HUES48 (cell line): ENCODE measurements at regions not wholly inside any gene's neighbourhood (a gene's known extent, or its start where the extent isn't known, plus 50 kb on each side); places are given as distances from the start of the nearest gene placed in this dataset.

Source experiments
- H3K27ac ChIP-seq: one replicate; pipeline ENCODE4 v1.7.0; 2013; ENCODE audit warnings: low read depth, low read length, inconsistent platforms
- H3K27me3 ChIP-seq: 2 replicates; pipeline ENCODE4 v1.6.1; 2013; ENCODE audit warnings: mild to moderate bottlenecking, low read length; ENCODE audit not compliant: control insufficient read depth, insufficient read depth
- H3K36me3 ChIP-seq: 2 replicates; pipeline ENCODE4 v1.6.1; 2013; ENCODE audit warnings: low read length; ENCODE audit not compliant: control insufficient read depth, insufficient read depth
- H3K4me1 ChIP-seq: 2 replicates; pipeline ENCODE4 v1.6.1; 2013; ENCODE audit warnings: mild to moderate bottlenecking, low read length; ENCODE audit not compliant: control insufficient read depth, insufficient read depth
- H3K4me3 ChIP-seq: 2 replicates; pipeline ENCODE4 v1.5.1; 2013; ENCODE audit warnings: mild to moderate bottlenecking, low read depth, low read length
- H3K9ac ChIP-seq: 2 replicates; pipeline ENCODE4 v1.6.1; 2013; ENCODE audit warnings: mild to moderate bottlenecking, low read depth, low read length, moderate library complexity
- H3K9me3 ChIP-seq: 2 replicates; pipeline ENCODE4 v1.6.1; 2013; ENCODE audit warnings: low read length; ENCODE audit not compliant: control insufficient read depth, insufficient read depth

DNA sequence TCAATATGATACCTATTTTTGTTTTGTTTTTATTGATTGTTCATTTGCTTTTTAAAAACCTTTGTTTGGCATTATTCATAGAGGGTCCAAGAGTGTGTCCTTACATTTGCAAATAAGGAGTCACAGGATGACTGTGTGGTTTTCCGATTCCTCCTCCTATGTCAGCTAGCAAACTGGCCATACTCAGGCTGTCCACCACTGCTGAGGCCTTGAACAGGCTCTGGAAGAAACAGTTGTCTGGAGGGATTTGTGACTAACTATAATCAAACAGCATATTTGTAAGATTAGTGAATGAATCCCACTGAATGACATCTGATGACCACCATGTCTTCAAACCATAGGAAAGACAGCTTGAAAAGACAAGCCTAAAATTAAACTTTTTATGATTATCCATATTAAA, 423.4 kb upstream of the ATP11B start:
- no peak overlapping the region for H3K27ac ChIP-seq
- H3K4me3 ChIP-seq, result no peak overlapping the region
- no peaks in the 10 kb centered on the region for H3K36me3 ChIP-seq
- H3K27me3 ChIP-seq, result no peaks in the 10 kb centered on the region
- H3K4me1 ChIP-seq, result no peaks in the 10 kb centered on the region
- no peaks in the 10 kb centered on the region for H3K9me3 ChIP-seq
- H3K9ac ChIP-seq, result no peak overlapping the region

DNA sequence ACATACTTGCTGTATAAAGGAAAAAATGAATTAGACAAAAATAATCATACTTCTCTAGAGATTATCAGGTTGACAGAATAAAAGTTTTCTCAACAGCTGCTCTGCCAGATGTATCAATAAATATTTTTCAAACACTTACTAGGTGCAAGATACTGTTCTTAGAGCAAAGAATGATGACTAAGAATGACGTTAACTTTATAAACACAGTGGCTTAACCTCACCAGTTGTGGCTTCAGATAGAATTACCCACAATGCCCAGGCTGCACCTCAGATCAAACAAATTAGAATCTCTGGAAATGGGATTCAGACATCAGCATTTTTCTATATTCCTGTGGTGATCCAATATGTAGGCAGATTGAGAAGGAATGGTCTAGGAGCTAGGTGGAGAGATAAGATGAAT, 422.4 kb upstream of the ATP11B start:
- H3K27ac ChIP-seq, result no peak overlapping the region
- no peaks in the 10 kb centered on the region for H3K4me1 ChIP-seq
- no peaks in the 10 kb centered on the region for H3K36me3 ChIP-seq
- no peak overlapping the region for H3K9ac ChIP-seq
- no peak overlapping the region for H3K4me3 ChIP-seq
- H3K9me3 ChIP-seq, result no peaks in the 10 kb centered on the region
- no peaks in the 10 kb centered on the region for H3K27me3 ChIP-seq

DNA sequence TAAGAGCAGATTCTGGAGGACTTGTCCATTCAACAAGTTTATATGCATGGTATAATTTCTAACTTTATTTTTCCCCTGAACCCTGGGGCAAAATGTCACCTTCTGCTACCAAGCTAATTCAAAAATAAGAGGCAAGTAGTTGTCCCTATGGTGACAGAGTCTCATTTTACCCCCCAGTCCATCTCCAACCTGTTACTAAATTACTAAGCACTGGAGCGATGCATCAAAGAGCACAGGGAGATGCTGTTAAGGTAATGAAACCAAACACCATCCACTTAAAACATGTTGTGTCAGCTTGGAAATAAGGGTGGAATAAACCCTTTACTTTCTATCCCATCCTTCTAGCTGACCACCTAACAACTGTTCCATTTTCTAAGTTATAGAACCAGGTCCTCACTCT, 417.4 kb upstream of the ATP11B start:
- peaks cover 6% of the 10 kb centered on the region; the same call in 1 of the 2 replicates for H3K4me1 ChIP-seq
- no peaks in the 10 kb centered on the region for H3K9me3 ChIP-seq
- no peaks in the 10 kb centered on the region for H3K27me3 ChIP-seq
- no peak overlapping the region for H3K9ac ChIP-seq
- no peak overlapping the region for H3K4me3 ChIP-seq
- no peaks in the 10 kb centered on the region for H3K36me3 ChIP-seq
- H3K27ac ChIP-seq, result no peak overlapping the region

DNA sequence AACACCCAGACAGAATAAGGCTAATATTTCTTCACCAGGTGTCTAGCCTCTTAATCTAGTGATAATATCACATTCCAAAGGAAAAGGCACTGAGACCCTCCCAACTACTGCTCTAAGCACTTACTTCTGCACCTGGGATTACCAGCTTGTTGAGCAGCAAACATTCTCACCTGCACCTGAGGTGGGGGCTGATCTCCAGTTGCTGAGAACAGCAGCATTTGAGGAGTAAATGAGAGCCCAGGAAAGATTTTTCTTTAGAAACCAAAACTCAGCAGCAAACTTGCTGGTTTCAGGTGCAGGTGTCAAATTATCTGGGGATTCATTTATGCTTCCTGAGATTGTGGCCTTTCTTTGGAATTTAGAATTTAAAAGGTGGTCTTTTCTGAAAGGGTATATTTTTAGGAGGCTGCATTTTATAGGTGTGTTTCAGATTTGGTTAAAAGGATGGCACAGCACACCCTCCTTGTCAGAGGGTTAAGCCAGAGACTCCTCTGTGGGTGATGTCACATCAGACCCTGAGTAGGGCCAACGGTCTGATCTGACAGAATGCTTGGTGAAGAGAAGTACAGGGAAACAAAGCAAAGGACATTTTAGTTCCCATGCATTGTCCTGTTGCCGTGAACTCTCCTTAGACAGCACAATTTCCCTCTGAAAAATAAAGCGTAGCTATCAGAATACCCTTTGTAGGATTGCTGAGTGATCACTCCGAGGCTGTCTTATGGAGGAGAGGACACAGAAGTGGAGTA, 411.0 kb upstream of the ATP11B start:
- Histone ChIP-seq H3K36me3 (no peaks in the 10 kb centered on the region), H3K9ac (no peak overlapping the region), H3K27ac (no peak overlapping the region), H3K4me1 (peaks cover 27% of the 10 kb centered on the region), H3K4me3 (no peak overlapping the region), H3K9me3 (no peaks in the 10 kb centered on the region), H3K27me3 (peaks cover 2% of the 10 kb centered on the region; the same call in 1 of the 2 replicates)

DNA sequence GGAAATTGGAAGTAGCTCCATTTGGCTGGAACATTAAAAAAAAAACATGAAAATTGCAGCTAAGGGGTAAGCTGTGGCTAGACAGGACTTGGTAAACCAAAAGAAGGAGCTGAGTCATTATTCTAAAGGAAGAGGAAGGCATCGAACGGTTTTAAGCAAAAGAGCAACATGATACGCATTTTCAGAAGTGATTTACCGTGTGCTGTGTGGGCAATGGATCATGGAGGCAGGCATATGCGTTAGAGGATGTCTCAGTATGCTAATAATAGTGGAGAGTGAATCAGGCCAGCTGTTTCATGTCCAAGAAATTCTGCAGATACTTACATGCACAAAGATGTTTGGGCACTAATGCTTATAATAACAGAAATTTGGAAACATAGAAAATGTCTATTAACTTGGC, 409.1 kb upstream of the ATP11B start:
- Histone ChIP-seq H3K27me3 (peaks cover 2% of the 10 kb centered on the region; the same call in 1 of the 2 replicates), H3K27ac (no peak overlapping the region), H3K4me3 (no peak overlapping the region), H3K9me3 (no peaks in the 10 kb centered on the region), H3K9ac (no peak overlapping the region), H3K36me3 (no peaks in the 10 kb centered on the region), H3K4me1 (peaks cover 27% of the 10 kb centered on the region)

DNA sequence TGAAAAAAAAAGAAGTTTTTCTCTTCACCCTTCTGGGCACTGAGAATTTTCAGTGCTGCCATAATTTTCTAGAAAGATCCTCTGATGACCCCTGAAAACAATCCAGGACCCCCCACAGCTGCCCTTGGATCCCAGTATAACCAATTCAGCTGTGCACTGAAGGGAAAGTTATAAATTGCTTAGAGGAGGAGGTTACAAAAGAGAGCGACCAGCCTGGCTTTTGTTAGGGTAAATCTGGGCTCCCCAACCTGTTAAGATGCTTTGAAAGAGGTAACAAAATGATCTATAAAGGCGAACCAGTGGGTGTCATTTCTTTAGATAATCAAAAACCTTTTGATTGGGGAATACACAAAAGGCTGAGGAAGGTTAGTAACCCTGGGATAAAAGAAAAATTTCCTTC, 407.9 kb upstream of the ATP11B start:
- H3K9me3 ChIP-seq, result no peaks in the 10 kb centered on the region
- no peak overlapping the region for H3K4me3 ChIP-seq
- H3K4me1 ChIP-seq, result peaks cover 27% of the 10 kb centered on the region
- no peak overlapping the region for H3K9ac ChIP-seq
- H3K27ac ChIP-seq, result peak overlapping the region; percentile 14
- H3K27me3 ChIP-seq, result peaks cover 2% of the 10 kb centered on the region; the same call in 1 of the 2 replicates
- no peaks in the 10 kb centered on the region for H3K36me3 ChIP-seq

DNA sequence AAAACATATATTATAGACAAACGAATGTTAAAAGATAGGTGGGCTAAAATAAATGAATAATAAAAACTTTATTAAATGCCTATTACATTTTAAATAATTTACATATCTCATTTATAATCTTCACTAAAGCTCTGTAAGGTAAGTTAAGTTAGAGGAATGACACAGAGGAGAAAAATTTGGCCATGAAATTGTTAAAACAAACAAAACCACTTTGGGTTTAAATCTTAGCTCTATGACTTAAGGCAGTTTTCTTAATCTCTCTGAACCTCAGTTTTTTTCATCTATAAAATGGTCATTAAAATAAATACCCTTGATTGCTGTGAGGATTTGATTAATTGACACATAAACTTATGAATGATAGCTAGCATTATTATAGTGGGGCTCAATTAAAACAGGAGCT, 404.8 kb upstream of the ATP11B start:
- H3K9me3 ChIP-seq, result no peaks in the 10 kb centered on the region
- no peaks in the 10 kb centered on the region for H3K36me3 ChIP-seq
- H3K4me1 ChIP-seq, result peaks cover 26% of the 10 kb centered on the region
- no peak overlapping the region for H3K9ac ChIP-seq
- H3K27me3 ChIP-seq, result peaks cover 2% of the 10 kb centered on the region; the same call in 1 of the 2 replicates
- H3K4me3 ChIP-seq, result no peak overlapping the region
- H3K27ac ChIP-seq, result no peak overlapping the region

DNA sequence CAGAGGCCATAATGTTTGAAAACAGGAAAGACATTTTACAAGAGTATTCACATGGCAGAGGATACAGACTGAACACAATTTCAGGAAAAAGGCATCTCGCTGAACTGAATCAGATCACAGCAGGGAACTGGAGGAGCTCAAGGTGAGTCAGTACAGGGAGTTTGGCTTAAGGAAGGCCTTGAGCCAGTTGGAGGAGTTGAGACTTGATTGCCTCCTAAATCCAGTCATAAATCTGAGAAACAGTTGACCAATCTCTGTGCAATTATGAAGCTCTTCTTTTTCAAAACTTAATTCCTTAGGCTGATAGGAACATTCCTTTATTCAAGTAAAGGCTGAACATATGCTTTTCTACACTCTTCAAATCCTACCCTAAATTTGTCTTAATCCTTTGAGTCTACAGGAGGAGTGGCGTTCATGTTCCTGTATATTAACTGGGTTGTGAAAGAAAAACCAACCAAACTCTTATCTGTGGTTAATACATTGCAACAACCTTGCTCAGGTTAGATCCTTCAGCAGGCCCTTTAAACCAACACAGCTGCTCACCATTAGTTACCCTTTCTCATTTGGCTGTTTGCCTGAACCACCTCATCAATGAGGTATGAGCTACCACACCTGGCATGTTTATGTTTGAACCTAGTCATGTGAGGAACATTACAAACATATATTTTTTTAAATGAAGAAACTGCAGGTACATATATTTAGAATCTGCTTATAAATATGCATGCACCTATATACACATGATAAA, 404.1 kb upstream of the ATP11B start:
- Histone ChIP-seq H3K9me3 (no peaks in the 10 kb centered on the region), H3K4me1 (peaks cover 22% of the 10 kb centered on the region), H3K9ac (no peak overlapping the region), H3K27me3 (peaks cover 2% of the 10 kb centered on the region; the same call in 1 of the 2 replicates), H3K4me3 (no peak overlapping the region), H3K36me3 (no peaks in the 10 kb centered on the region), H3K27ac (no peak overlapping the region)

DNA sequence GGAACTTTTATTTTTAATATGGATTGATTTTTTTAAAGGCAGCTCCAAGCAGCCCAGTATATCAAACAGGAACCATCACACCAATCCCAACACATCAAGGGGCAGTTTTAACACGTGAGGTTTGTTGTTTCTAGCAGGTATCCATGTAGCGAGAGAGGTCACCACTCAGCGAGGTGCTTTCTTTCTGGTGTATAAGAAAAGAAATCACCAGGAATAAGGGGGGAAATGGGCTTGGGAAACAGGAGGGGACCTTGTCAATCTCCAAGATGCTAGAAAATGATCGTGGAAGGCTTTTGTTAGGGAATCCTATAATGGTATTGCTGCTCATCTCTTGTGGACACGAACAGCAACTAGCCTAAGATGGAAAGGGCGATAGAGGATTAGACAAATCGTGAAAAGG, 402.9 kb upstream of the ATP11B start:
- no peak overlapping the region for H3K27ac ChIP-seq
- peaks cover 11% of the 10 kb centered on the region; the same call in 1 of the 2 replicates for H3K4me1 ChIP-seq
- no peak overlapping the region for H3K4me3 ChIP-seq
- H3K9me3 ChIP-seq, result no peaks in the 10 kb centered on the region
- no peaks in the 10 kb centered on the region for H3K36me3 ChIP-seq
- H3K9ac ChIP-seq, result no peak overlapping the region
- H3K27me3 ChIP-seq, result no peaks in the 10 kb centered on the region

DNA sequence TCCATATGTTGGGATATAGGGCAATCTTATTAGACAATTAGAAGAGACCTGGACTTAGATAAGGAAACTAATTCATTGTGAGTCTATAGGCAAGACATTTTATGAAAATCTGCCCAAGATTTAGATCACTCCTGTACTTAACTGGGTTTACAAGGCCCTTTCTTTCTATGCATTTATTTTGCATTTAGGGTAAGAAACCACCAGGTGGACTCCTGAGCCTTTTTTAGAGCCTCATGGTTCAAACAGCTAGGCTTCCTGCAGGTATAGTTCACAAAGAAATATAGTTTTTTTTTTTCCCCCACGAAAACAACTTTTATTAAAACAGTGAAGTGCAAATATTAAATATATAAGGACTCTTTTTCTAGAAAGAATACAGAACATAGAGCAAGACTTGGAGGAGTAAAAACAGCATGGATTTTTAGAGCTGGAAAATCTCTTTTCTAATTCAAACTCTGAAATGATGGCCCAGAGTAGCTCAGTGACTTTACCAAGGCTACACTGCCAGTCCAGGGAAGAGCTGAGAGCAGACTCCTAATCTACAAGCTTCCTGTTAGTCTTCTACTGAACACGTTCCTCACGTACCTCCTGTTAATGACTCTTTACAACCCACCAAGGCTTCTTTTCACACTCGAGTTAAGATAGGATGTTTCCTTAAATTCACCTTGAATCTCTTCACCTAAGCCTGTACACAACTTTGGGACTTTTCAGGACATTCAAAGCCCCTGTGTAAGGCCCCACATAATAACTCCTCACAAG, 400.9 kb upstream of the ATP11B start:
- no peak overlapping the region for H3K4me3 ChIP-seq
- H3K27ac ChIP-seq, result no peak overlapping the region
- H3K36me3 ChIP-seq, result no peaks in the 10 kb centered on the region
- H3K9ac ChIP-seq, result no peak overlapping the region
- peaks cover 7% of the 10 kb centered on the region; the same call in 1 of the 2 replicates for H3K4me1 ChIP-seq
- no peaks in the 10 kb centered on the region for H3K9me3 ChIP-seq
- no peaks in the 10 kb centered on the region for H3K27me3 ChIP-seq
